GM13976 (cell line): ENCODE measurements at regions not wholly inside any gene's neighbourhood (a gene's known extent, or its start where the extent isn't known, plus 50 kb on each side); places are given as distances from the start of the nearest gene placed in this dataset.

Source experiments
- DNase-seq: peaks from one replicate; pipeline ENCODE4 v3.0.0; 2012; ENCODE audit warnings: low spot score
- CTCF ChIP-seq: IDR thresholded peaks from 2 replicates; pipeline ENCODE4 v1.5.1; 2012; ENCODE audit warnings: borderline replicate concordance, mild to moderate bottlenecking; ENCODE audit not compliant: insufficient read depth; ENCODE audit errors: extremely low read depth, missing control alignments, control extremely low read depth
- in situ Hi-C: fragments of 300-500 bp; cut with MboI; formaldehyde crosslinking; loops from one replicate; pipeline ENCODE4 v1.12.0; 2022; ENCODE audit warnings: low sequenced_read_pairs, mixed read lengths, inconsistent platforms; ENCODE audit not compliant: unreplicated experiment

GRCh38 chr12:90260136-90260535 is 551.5 kb upstream of the ATP2B1 start:
- TF ChIP-seq CTCF, result no peak
- no peak for DNase-seq
- in situ Hi-C loops, result loop anchor here (25.0 kb wide), 1 partner anchor 723 kb away; the partner anchor contains the start of gene POC1B

- in situ Hi-C loops, result loop anchor here (25.0 kb wide), 1 partner anchor 721 kb away; the partner anchor contains the start of gene POC1B
- TF ChIP-seq CTCF, result no peak
- DNase-seq, result no peak
These were observed 549.4 kb upstream of the ATP2B1 start for GRCh38 chr12:90257927-90258624.

- in situ Hi-C loops, result loop anchor here (25.0 kb wide), 1 partner anchor 717 kb away; the partner anchor contains the start of gene POC1B
These were observed 546.2 kb upstream of the ATP2B1 start for GRCh38 chr12:90254796-90255195.

GRCh38 chr12:90253674-90254181 is 545.1 kb upstream of the ATP2B1 start:
- peak; percentile 37 for DNase-seq
- in situ Hi-C loops, result loop anchor here (25.0 kb wide), 1 partner anchor 716 kb away; the partner anchor contains the start of gene POC1B
- peak; percentile 11 for TF ChIP-seq CTCF

More at GRCh38 chr12:90254796-90255195, 546.2 kb upstream of the ATP2B1 start:
- DNase-seq, result no peak
- no peak for TF ChIP-seq CTCF

- no peak for TF ChIP-seq CTCF
These were observed 544.5 kb upstream of the ATP2B1 start for GRCh38 chr12:90253136-90253535.

GRCh38 chr12:90250766-90251165 is 542.1 kb upstream of the ATP2B1 start:
- in situ Hi-C loops, result loop anchor here (25.0 kb wide), 1 partner anchor 713 kb away; the partner anchor contains the start of gene POC1B
- DNase-seq, result no peak
- TF ChIP-seq CTCF, result no peak

More at GRCh38 chr12:90253136-90253535, 544.5 kb upstream of the ATP2B1 start:
- in situ Hi-C loops, result loop anchor here (25.0 kb wide), 1 partner anchor 716 kb away; the partner anchor contains the start of gene POC1B
- no peak for DNase-seq
